Keratinocyte (primary cell): ENCODE measurements at regions not wholly inside any gene's neighbourhood (a gene's known extent, or its start where the extent isn't known, plus 50 kb on each side); places are given as distances from the start of the nearest gene placed in this dataset.

Experiments
- DNase-seq: peaks from one replicate; pipeline ENCODE4 v3.0.0-alpha.2; 2011; ENCODE audit warnings: low read depth, missing footprints, low spot score
- FAIRE-seq: peaks from 2 replicates; lab custom pipeline; 2011; peaks lifted over from hg19 to GRCh38; lab: Jason Lieb, UNC
- H2AFZ ChIP-seq: 2 replicates; pipeline ENCODE4 v1.6.0; 2012; ENCODE audit warnings: low read length, control low read depth, inconsistent platforms; ENCODE audit not compliant: control insufficient read depth
- H3K27ac ChIP-seq: 2 replicates; pipeline ENCODE4 v1.5.1; 2011; ENCODE audit warnings: low read length; ENCODE audit not compliant: control insufficient read depth, insufficient read depth
- H3K27me3 ChIP-seq: 3 replicates; pipeline ENCODE4 v1.6.0; 2011; ENCODE audit warnings: low read length; ENCODE audit not compliant: control insufficient read depth, insufficient read depth; ENCODE audit errors: extremely low read depth
- H3K36me3 ChIP-seq, 2 experiments: 2 replicates in 1 of 2; 3 replicates in 1 of 2; pipeline ENCODE4 v1.5.1; 2011; ENCODE audit warnings: low read length in 2 of 2, mild to moderate bottlenecking in 1 of 2; ENCODE audit not compliant: control insufficient read depth in 2 of 2, insufficient read depth in 2 of 2; ENCODE audit errors: extremely low read depth in 1 of 2
- H3K4me1 ChIP-seq: 3 replicates; pipeline ENCODE4 v1.5.1; 2011; ENCODE audit warnings: low read length; ENCODE audit not compliant: control insufficient read depth, insufficient read depth; ENCODE audit errors: extremely low read depth
- H3K4me2 ChIP-seq: 3 replicates; pipeline ENCODE4 v1.6.0; 2011; ENCODE audit warnings: low read depth, low read length; ENCODE audit not compliant: control insufficient read depth, insufficient read depth; ENCODE audit errors: extremely low read depth
- H3K4me3 ChIP-seq, 3 experiments: fragments of 200-600 bp in 1 of 3; sonication (generic) in 1 of 3; 2 replicates in 2 of 3; 3 replicates in 1 of 3; pipeline ENCODE4 v1.5.1; 2011 to 2016; ENCODE audit warnings: low read length in 3 of 3, mild to moderate bottlenecking in 3 of 3, control low read depth in 2 of 3, inconsistent platforms in 1 of 3, low read depth in 1 of 3, mixed read lengths in 1 of 3, mixed run types in 1 of 3, moderate library complexity in 1 of 3; ENCODE audit not compliant: control insufficient read depth in 2 of 3, insufficient read depth in 2 of 3; ENCODE audit errors: extremely low read depth in 1 of 3
- H3K79me2 ChIP-seq: 2 replicates; pipeline ENCODE4 v1.6.0; 2012; ENCODE audit warnings: low read length; ENCODE audit not compliant: control insufficient read depth, insufficient read depth
- H3K9ac ChIP-seq: 3 replicates; pipeline ENCODE4 v1.6.0; 2011; ENCODE audit warnings: low read length; ENCODE audit not compliant: control insufficient read depth, insufficient read depth; ENCODE audit errors: extremely low read depth
- H3K9me1 ChIP-seq: 3 replicates; pipeline ENCODE4 v1.6.0; 2011; ENCODE audit warnings: low read length; ENCODE audit not compliant: control insufficient read depth, insufficient read depth; ENCODE audit errors: extremely low read depth
- H3K9me3 ChIP-seq: 2 replicates; pipeline ENCODE4 v1.5.1; 2012; ENCODE audit warnings: low read depth, low read length; ENCODE audit not compliant: control insufficient read depth
- H4K20me1 ChIP-seq: 3 replicates; pipeline ENCODE4 v1.6.0; 2011; ENCODE audit warnings: low read length; ENCODE audit not compliant: control insufficient read depth, insufficient read depth; ENCODE audit errors: extremely low read depth
- CTCF ChIP-seq, 3 experiments: IDR thresholded peaks in 1 of 3; conservative IDR thresholded peaks in 1 of 3; optimal IDR thresholded peaks in 1 of 3; 2 replicates in 2 of 3; 3 replicates in 1 of 3; pipeline versions ENCODE3 to v1.5.1; 2011; ENCODE audit warnings: low read length in 3 of 3, mild to moderate bottlenecking in 3 of 3, moderate library complexity in 2 of 3, control low read depth in 1 of 3, inconsistent platforms in 1 of 3; ENCODE audit not compliant: insufficient read depth in 2 of 3; ENCODE audit errors: extremely low read depth in 1 of 3
- EZH2 ChIP-seq: IDR thresholded peaks from one replicate; pipeline ENCODE4 v1.6.1; 2012; ENCODE audit warnings: inconsistent platforms, mild to moderate bottlenecking, low read length, moderate library complexity
- dilution Hi-C: fragments of 300-500 bp; cut with MboI; formaldehyde crosslinking; loops from one replicate; pipeline ENCODE4 v1.7.0; 2020; ENCODE audit warnings: low sequenced_read_pairs; ENCODE audit not compliant: extremely low pct_ligation_motif_present

GRCh38 chr20:57056651-57057050 is 209.8 kb downstream of the BMP7 start:
- no peak overlapping the region for H3K9ac ChIP-seq
- no peaks in the 10 kb centered on the region for H3K27me3 ChIP-seq
- H3K4me3 ChIP-seq, result no peak overlapping the region
- H3K9me1 ChIP-seq, result no peaks in the 10 kb centered on the region
- no peak overlapping the region for H3K4me2 ChIP-seq
- TF ChIP-seq EZH2, result no peak
- TF ChIP-seq CTCF (optimal IDR thresholded peaks at IDR 0.05 in 1 of 3, IDR thresholded peaks at IDR 0.05 in 1 of 3, conservative IDR thresholded peaks at IDR 0.05 in 1 of 3; ENCODE audit: extremely low read depth in 1 of 3, insufficient read depth in 2 of 3, low read length in 3 of 3), result no peak
- no peak overlapping the region for H2AFZ ChIP-seq
- no peak overlapping the region for H3K27ac ChIP-seq
- no peaks in the 10 kb centered on the region for H4K20me1 ChIP-seq
- H3K9me3 ChIP-seq, result no peaks in the 10 kb centered on the region
- H3K36me3 ChIP-seq, result no peaks in the 10 kb centered on the region
- H3K79me2 ChIP-seq, result no peaks in the 10 kb centered on the region
- DNase-seq, result no peak
- peak; percentile 49 for FAIRE-seq
- H3K4me1 ChIP-seq, result peaks cover 32% of the 10 kb centered on the region
- dilution Hi-C loops, result no loop called here

GRCh38 chr20:57059055-57059596 is 207.3 kb downstream of the BMP7 start:
- H3K79me2 ChIP-seq, result no peaks in the 10 kb centered on the region
- H3K36me3 ChIP-seq, result no peaks in the 10 kb centered on the region
- no peak overlapping the region for H3K9ac ChIP-seq
- dilution Hi-C loops, result no loop called here
- no peaks in the 10 kb centered on the region for H4K20me1 ChIP-seq
- no peaks in the 10 kb centered on the region for H3K9me3 ChIP-seq
- H3K4me2 ChIP-seq, result no peak overlapping the region
- DNase-seq, result no peak
- no peaks in the 10 kb centered on the region for H3K27me3 ChIP-seq
- no peak for FAIRE-seq
- no peak overlapping the region for H2AFZ ChIP-seq
- no peak overlapping the region for H3K4me3 ChIP-seq
- peaks cover 22% of the 10 kb centered on the region for H3K4me1 ChIP-seq
- H3K27ac ChIP-seq, result no peak overlapping the region
- TF ChIP-seq EZH2, result no peak
- no peak for TF ChIP-seq CTCF (optimal IDR thresholded peaks at IDR 0.05 in 1 of 3, IDR thresholded peaks at IDR 0.05 in 1 of 3, conservative IDR thresholded peaks at IDR 0.05 in 1 of 3; ENCODE audit: extremely low read depth in 1 of 3, insufficient read depth in 2 of 3, low read length in 3 of 3)
- H3K9me1 ChIP-seq, result no peaks in the 10 kb centered on the region
